ENCODE measurements at regions not wholly inside any gene's neighbourhood (a gene's known extent, or its start where the extent isn't known, plus 50 kb on each side); places are given as distances from the start of the nearest gene placed in this dataset.

DNA sequence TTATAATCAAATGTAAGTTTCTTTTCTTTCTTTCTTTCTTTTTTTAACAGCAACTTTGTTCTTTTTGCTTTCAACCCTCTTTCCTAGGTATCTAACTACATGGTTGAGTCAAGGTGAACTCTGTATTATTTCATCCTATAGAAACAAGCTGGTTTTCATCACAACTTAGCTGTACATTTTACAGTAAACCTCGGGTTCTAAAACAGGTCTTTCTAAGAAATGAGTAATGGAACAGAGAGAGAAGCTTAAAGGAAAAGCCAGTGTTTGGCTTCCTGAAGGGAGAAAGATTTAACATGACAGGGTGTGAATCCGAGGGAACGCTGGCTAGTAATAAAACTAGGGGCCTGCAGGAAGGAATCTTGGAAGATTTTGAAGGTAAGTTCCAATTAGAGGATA lies 143.4 kb upstream of the ITGB1 start:
- no peak for TF ChIP-seq CTCF (IDR thresholded peaks at IDR 0.05; ENCODE audit: low read depth, low read length)
- no peak for TF ChIP-seq EZH2phosphoT487 (IDR thresholded peaks at IDR 0.05; ENCODE audit: low read depth)
- H3K9me3 ChIP-seq (ENCODE audit: insufficient read depth, low read length): no peaks in the 10 kb centered on the region
- no peaks in the 10 kb centered on the region for H3K36me3 ChIP-seq (replicated peaks; ENCODE audit: low read depth, low read length)
- no peaks in the 10 kb centered on the region for H4K20me1 ChIP-seq (ENCODE audit: insufficient read depth, low read length)
- no peak overlapping the region for H2AFZ ChIP-seq (ENCODE audit: low read depth, low read length)
- H3K79me2 ChIP-seq (ENCODE audit: low read length): no peaks in the 10 kb centered on the region
- H3K9ac ChIP-seq (ENCODE audit: low read length): no peak overlapping the region
- no peak overlapping the region for H3K27ac ChIP-seq (ENCODE audit: low read length)
- 0 out of 2 replicates have a peak overlapping the region, but pooled peaks have one; percentile 12 for H3K4me2 ChIP-seq (ENCODE audit: low read length)
- peaks cover 23% of the 10 kb centered on the region for H3K4me1 ChIP-seq (ENCODE audit: low read length)
- peaks cover 5% of the 10 kb centered on the region; the same call in 1 of the 2 replicates for H3K27me3 ChIP-seq (ENCODE audit: low read depth, low read length)
- no peak overlapping the region for H3K4me3 ChIP-seq (ENCODE audit: low read length)

DNA sequence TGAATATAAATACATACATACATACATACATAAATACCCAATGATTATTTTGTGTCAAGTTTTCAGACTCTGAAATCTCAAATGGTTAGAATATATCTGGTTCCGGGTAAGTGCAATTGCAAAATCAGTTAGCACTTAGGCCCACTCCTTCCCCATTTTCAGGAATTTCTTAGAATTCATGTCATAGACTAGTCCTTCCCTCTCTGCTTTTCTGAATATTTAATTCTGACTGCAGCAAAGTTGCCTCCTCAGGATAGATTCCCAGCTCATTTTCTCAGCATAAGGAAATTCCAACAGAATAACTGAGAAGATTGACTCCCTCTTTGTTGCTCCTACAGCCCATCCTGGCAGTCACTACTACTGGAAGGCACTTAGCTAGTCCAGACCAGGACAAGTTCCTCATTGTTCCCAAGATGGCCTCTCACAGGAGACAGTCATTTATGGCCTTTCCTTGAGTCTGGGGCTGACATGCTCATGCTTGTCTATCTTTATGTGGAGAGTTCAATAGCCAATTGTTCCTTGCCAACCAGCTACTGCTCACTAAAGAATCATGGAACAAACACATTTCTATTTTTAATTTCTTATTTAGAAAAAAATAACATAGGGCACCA lies 142.9 kb upstream of the ITGB1 start:
- H3K36me3 ChIP-seq (replicated peaks; ENCODE audit: low read depth, low read length): no peaks in the 10 kb centered on the region
- H3K79me2 ChIP-seq (ENCODE audit: low read length): no peaks in the 10 kb centered on the region
- no peak overlapping the region for H3K4me2 ChIP-seq (ENCODE audit: low read length)
- H3K9ac ChIP-seq (ENCODE audit: low read length): no peak overlapping the region
- H4K20me1 ChIP-seq (ENCODE audit: insufficient read depth, low read length): no peaks in the 10 kb centered on the region
- no peaks in the 10 kb centered on the region for H3K27me3 ChIP-seq (ENCODE audit: low read depth, low read length)
- no peak overlapping the region for H3K27ac ChIP-seq (ENCODE audit: low read length)
- TF ChIP-seq EZH2phosphoT487 (IDR thresholded peaks at IDR 0.05; ENCODE audit: low read depth) (no peak), CTCF (IDR thresholded peaks at IDR 0.05; ENCODE audit: low read depth, low read length) (no peak)
- H2AFZ ChIP-seq (ENCODE audit: low read depth, low read length): no peak overlapping the region
- H3K4me1 ChIP-seq (ENCODE audit: low read length): peaks cover 28% of the 10 kb centered on the region
- no peaks in the 10 kb centered on the region for H3K9me3 ChIP-seq (ENCODE audit: insufficient read depth, low read length)
- H3K4me3 ChIP-seq (ENCODE audit: low read length): no peak overlapping the region

- Histone ChIP-seq H3K9ac (ENCODE audit: low read length) (no peak overlapping the region), H3K9me3 (ENCODE audit: insufficient read depth, low read length) (peaks cover 6% of the 10 kb centered on the region; the same call in 1 of the 2 replicates), H3K27me3 (ENCODE audit: low read depth, low read length) (no peaks in the 10 kb centered on the region), H3K27ac (ENCODE audit: low read length) (no peak overlapping the region), H3K4me3 (ENCODE audit: low read length) (no peak overlapping the region), H3K4me2 (ENCODE audit: low read length) (no peak overlapping the region), H4K20me1 (ENCODE audit: insufficient read depth, low read length) (no peaks in the 10 kb centered on the region), H2AFZ (ENCODE audit: low read depth, low read length) (no peak overlapping the region), H3K79me2 (ENCODE audit: low read length) (no peaks in the 10 kb centered on the region), H3K4me1 (ENCODE audit: low read length) (peaks cover 38% of the 10 kb centered on the region), H3K36me3 (replicated peaks; ENCODE audit: low read depth, low read length) (no peaks in the 10 kb centered on the region)
- no peak for TF ChIP-seq CTCF (IDR thresholded peaks at IDR 0.05; ENCODE audit: low read depth, low read length)
- no peak for TF ChIP-seq EZH2phosphoT487 (IDR thresholded peaks at IDR 0.05; ENCODE audit: low read depth)
Measured at GRCh38 chr10:33099748-33100147, 141.7 kb upstream of the ITGB1 start.

GRCh38 chr10:33098951-33099663 lies 141.1 kb upstream of the ITGB1 start:
- Histone ChIP-seq H3K27ac (ENCODE audit: low read length) (no peak overlapping the region), H3K9ac (ENCODE audit: low read length) (no peak overlapping the region), H3K27me3 (ENCODE audit: low read depth, low read length) (no peaks in the 10 kb centered on the region), H3K9me3 (ENCODE audit: insufficient read depth, low read length) (peaks cover 11% of the 10 kb centered on the region; the same call in 1 of the 2 replicates), H3K4me3 (ENCODE audit: low read length) (no peak overlapping the region), H3K4me2 (ENCODE audit: low read length) (no peak overlapping the region), H4K20me1 (ENCODE audit: insufficient read depth, low read length) (no peaks in the 10 kb centered on the region), H3K36me3 (replicated peaks; ENCODE audit: low read depth, low read length) (peaks cover 3% of the 10 kb centered on the region), H3K79me2 (ENCODE audit: low read length) (no peaks in the 10 kb centered on the region), H3K4me1 (ENCODE audit: low read length) (peaks cover 38% of the 10 kb centered on the region), H2AFZ (ENCODE audit: low read depth, low read length) (no peak overlapping the region)
- no peak for TF ChIP-seq CTCF (IDR thresholded peaks at IDR 0.05; ENCODE audit: low read depth, low read length)
- TF ChIP-seq EZH2phosphoT487 (IDR thresholded peaks at IDR 0.05; ENCODE audit: low read depth): no peak
